Esophagus muscularis mucosa (tissue), 4 donors: ENCODE measurements at regions not wholly inside any gene's neighbourhood (a gene's known extent, or its start where the extent isn't known, plus 50 kb on each side); places are given as distances from the start of the nearest gene placed in this dataset.

Source experiments
- DNase-seq: peaks from one replicate; pipeline ENCODE4 v3.0.0-alpha.2; 2017; ENCODE audit errors: extremely low spot score
- H3K27ac ChIP-seq, 4 donors: fragments of 200-600 bp; sonication (generic); replicated peaks in 1 of 4; 1 replicate in 3 of 4; 2 replicates in 1 of 4; pipeline ENCODE4 v1.5.1; 2016 to 2019; ENCODE audit warnings: mild to moderate bottlenecking in 1 of 4
- H3K27me3 ChIP-seq, 4 donors: fragments of 200-600 bp; sonication (generic); one replicate each; pipeline versions ENCODE4 v1.5.1 to v1.6.0; 2016 to 2019
- H3K36me3 ChIP-seq, 4 donors: fragments of 200-600 bp; sonication (generic); one replicate each; pipeline ENCODE4 v1.5.1; 2016 to 2019
- H3K4me1 ChIP-seq, 4 donors: fragments of 200-600 bp; sonication (generic); one replicate each; pipeline ENCODE4 v1.5.1; 2016 to 2019
- H3K4me3 ChIP-seq, 4 donors: fragments of 200-600 bp; sonication (generic); 1 replicate in 2 of 4; 2 replicates in 2 of 4; pipeline ENCODE4 v1.5.1; 2016 to 2019; ENCODE audit warnings: mild to moderate bottlenecking in 4 of 4, moderate library complexity in 1 of 4
- H3K9me3 ChIP-seq, 4 donors: fragments of 200-600 bp; sonication (generic); 1 replicate in 3 of 4; 2 replicates in 1 of 4; pipeline ENCODE4 v1.5.1; 2016 to 2019
- EP300 ChIP-seq: sonication (generic); formaldehyde crosslinking; IDR thresholded peaks from one replicate; pipeline ENCODE4 v1.6.1; 2017; ENCODE audit warnings: antibody characterized with exemption
- POLR2A ChIP-seq: fragments of 450-650 bp; IDR thresholded peaks from one replicate; pipeline ENCODE4 v1.6.1; 2017; ENCODE audit warnings: antibody characterized with exemption, moderate library complexity, mild to moderate bottlenecking, low read depth
- POLR2AphosphoS5 ChIP-seq, 2 donors: sonication (generic); formaldehyde crosslinking; IDR thresholded peaks; one replicate each; pipeline ENCODE4 v1.6.1; 2017; ENCODE audit warnings: antibody characterized with exemption in 2 of 2
- WGBS: methylation state at CpG from one replicate; pipeline ENCODE4 v1.1.5; 2018; 5-methylcytosine and 5-hydroxymethylcytosine counted together
- intact Hi-C: fragments of 100-400 bp; cut with DNase I; formaldehyde crosslinking; loops from one replicate; pipeline ENCODE4 v1.15.1; 2023
- TF ChIP-seq, protein P1 (sequence below), 3 experiments: fragments of 200-600 bp in 2 of 3; fragments of 450-650 bp in 1 of 3; sonication (generic) in 2 of 3; IDR thresholded peaks; one replicate each; pipeline ENCODE4 v1.5.1; 2017 to 2019; ENCODE audit warnings: antibody characterized with exemption in 3 of 3, mild to moderate bottlenecking in 2 of 3, moderate library complexity in 1 of 3

DNA sequence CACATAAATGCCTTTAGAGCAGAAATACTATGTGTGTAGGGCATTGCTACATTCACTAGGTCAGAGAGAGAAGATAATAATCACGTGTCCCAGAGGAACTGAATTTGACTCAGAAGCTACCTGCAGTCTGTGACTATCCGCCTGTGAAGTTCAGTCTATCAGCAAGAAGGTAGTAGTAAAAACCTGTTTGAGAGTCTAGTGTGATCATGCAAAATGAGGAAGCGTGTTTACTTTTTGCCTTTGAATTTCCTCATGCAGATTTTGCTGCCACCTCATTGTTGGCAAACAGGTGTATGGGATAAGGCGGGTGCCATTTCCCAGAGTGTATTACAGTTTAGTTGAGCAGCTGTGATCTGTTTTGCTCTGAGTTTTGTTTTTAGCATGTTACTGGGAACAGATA, 403.9 kb upstream of the FANCL start:
- 78% methylated on average over 4 of the region's 4 CpGs for WGBS
- DNase-seq = no peak
- Histone ChIP-seq H3K36me3 (no peaks in the 10 kb centered on the region), H3K9me3 (no peaks in the 10 kb centered on the region), H3K4me1 (no peaks in the 10 kb centered on the region), H3K27me3 (peaks cover 0 to 7% (median 0%) of the 10 kb centered on the region in 4 donors), H3K27ac (no peak overlapping the region), H3K4me3 (no peak overlapping the region)
- TF ChIP-seq EP300 (no peak), POLR2A (no peak), POLR2AphosphoS5 (IDR thresholded peaks at IDR 0.05) (no peak)
- TF ChIP-seq, protein P1, sequence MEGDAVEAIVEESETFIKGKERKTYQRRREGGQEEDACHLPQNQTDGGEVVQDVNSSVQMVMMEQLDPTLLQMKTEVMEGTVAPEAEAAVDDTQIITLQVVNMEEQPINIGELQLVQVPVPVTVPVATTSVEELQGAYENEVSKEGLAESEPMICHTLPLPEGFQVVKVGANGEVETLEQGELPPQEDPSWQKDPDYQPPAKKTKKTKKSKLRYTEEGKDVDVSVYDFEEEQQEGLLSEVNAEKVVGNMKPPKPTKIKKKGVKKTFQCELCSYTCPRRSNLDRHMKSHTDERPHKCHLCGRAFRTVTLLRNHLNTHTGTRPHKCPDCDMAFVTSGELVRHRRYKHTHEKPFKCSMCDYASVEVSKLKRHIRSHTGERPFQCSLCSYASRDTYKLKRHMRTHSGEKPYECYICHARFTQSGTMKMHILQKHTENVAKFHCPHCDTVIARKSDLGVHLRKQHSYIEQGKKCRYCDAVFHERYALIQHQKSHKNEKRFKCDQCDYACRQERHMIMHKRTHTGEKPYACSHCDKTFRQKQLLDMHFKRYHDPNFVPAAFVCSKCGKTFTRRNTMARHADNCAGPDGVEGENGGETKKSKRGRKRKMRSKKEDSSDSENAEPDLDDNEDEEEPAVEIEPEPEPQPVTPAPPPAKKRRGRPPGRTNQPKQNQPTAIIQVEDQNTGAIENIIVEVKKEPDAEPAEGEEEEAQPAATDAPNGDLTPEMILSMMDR (IDR thresholded peaks at IDR 0.05) = no peak
- intact Hi-C loops = no loop called here

DNA sequence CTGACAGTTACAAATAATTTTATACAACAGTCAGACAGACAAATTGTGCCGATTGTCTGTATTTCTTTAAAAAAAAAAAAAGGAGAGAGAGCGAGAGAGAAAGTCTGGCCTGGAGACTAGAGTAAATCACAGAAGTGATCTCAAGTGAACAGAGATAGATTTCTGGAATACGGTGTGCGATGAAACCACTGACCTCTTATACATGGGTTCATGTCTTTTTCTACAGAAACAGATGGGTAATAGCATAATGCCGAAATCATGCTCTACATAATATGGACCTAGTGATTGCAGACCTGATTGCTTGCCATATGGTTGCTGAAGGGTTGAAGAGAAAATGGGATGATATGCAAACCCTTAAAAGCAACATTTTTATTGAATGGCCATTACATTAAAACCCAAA, 403.3 kb upstream of the FANCL start:
- no peaks in the 10 kb centered on the region for H3K9me3 ChIP-seq
- no peak for DNase-seq
- H3K4me3 ChIP-seq = no peak overlapping the region
- H3K4me1 ChIP-seq = no peaks in the 10 kb centered on the region
- no peak overlapping the region for H3K27ac ChIP-seq
- intact Hi-C loops = no loop called here
- H3K27me3 ChIP-seq = peaks cover 0 to 7% (median 0%) of the 10 kb centered on the region in 4 donors
- WGBS = 75% methylated on average over 5 of the region's 5 CpGs
- TF ChIP-seq POLR2AphosphoS5 (IDR thresholded peaks at IDR 0.05) (no peak), POLR2A (no peak), EP300 (no peak)
- TF ChIP-seq, protein P1 (IDR thresholded peaks at IDR 0.05) = no peak
- H3K36me3 ChIP-seq = no peaks in the 10 kb centered on the region

DNA sequence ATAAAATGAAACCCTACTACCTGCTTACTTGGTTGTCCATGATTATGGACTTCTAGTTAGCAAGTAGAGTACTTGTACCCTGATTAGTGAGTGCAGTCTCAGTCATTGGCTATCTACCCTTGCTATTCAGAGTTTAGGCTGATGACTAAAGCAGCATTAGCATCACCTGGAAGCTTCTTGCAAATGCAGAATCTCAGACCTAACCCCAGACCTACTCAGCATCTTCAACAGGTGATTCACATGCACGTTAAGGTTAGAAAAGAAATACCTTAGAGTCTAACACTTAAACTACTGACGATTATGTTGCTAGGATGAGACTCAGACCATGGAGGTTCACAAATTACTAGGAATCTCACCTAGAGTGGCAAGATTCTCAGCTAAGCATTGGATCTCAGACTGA, 399.9 kb upstream of the FANCL start:
- Histone ChIP-seq H3K4me3 (no peak overlapping the region), H3K27me3 (peaks cover 0 to 7% (median 0%) of the 10 kb centered on the region in 4 donors), H3K27ac (no peak overlapping the region), H3K9me3 (no peaks in the 10 kb centered on the region), H3K4me1 (no peaks in the 10 kb centered on the region), H3K36me3 (no peaks in the 10 kb centered on the region)
- DNase-seq = no peak
- intact Hi-C loops = no loop called here
- WGBS = 75% methylated on average over 2 of the region's 2 CpGs
- TF ChIP-seq EP300 = no peak

GRCh38 chr2:58640042-58640441, 398.9 kb upstream of the FANCL start:
- TF ChIP-seq POLR2AphosphoS5 (IDR thresholded peaks at IDR 0.05) (no peak), EP300 (no peak), POLR2A (no peak)
- TF ChIP-seq, protein P1 (IDR thresholded peaks at IDR 0.05) = no peak
- WGBS = 88% methylated on average over 4 of the region's 4 CpGs
- DNase-seq = no peak

GRCh38 chr2:58638256-58638805, 397.2 kb upstream of the FANCL start:
- WGBS = 41% methylated on average over 3 of the region's 3 CpGs
- Histone ChIP-seq H3K9me3 (no peaks in the 10 kb centered on the region), H3K4me1 (no peaks in the 10 kb centered on the region), H3K36me3 (no peaks in the 10 kb centered on the region), H3K4me3 (no peak overlapping the region), H3K27me3 (peaks cover 0 to 3% (median 0%) of the 10 kb centered on the region in 4 donors), H3K27ac (no peak overlapping the region)
- DNase-seq = no peak
- no peak for TF ChIP-seq POLR2A
- TF ChIP-seq POLR2AphosphoS5 (IDR thresholded peaks at IDR 0.05) = no peak
- TF ChIP-seq, protein P1 (IDR thresholded peaks at IDR 0.05) = no peak
- no peak for TF ChIP-seq EP300
- intact Hi-C loops = no loop called here

More at GRCh38 chr2:58640042-58640441, 398.9 kb upstream of the FANCL start:
- no peak overlapping the region for H3K4me3 ChIP-seq
- no peak overlapping the region for H3K27ac ChIP-seq
- H3K27me3 ChIP-seq = peaks cover 0 to 7% (median 0%) of the 10 kb centered on the region in 4 donors
- no peaks in the 10 kb centered on the region for H3K4me1 ChIP-seq
- intact Hi-C loops = no loop called here
- no peaks in the 10 kb centered on the region for H3K36me3 ChIP-seq
- no peaks in the 10 kb centered on the region for H3K9me3 ChIP-seq
